HG02798 (cell line): ENCODE measurements at regions not wholly inside any gene's neighbourhood (a gene's known extent, or its start where the extent isn't known, plus 50 kb on each side); places are given as distances from the start of the nearest gene placed in this dataset.
A peak's percentile ranks its signal among the peaks of the same experiment; 100 is the strongest.

ENCODE experiments used
- ATAC-seq: cut with Tn5 transposase; IDR thresholded peaks from one replicate; pipeline ENCODE4 v1.9.1; 2021; ENCODE audit warnings: mild to moderate bottlenecking; ENCODE audit not compliant: unreplicated experiment, poor library complexity

DNA sequence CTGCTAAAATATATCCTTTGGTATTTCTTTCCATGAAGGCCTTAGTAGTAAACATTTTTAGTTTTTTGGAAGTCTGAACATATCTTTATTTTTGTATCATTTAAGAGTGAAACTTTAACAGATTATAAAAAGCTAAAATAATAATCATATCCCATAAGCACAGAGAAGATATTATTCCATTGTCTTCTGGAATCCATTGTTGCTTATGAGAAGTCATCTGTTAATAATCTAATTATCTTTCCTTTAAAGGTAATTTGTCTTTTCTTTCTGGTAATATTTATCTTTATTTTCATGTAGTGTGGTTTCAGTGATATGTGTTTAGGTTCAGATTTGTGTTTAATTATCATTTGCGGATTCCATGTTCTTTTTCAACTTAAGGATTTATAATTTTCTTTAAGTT, 261.7 kb downstream of the MSRB3 start:
- ATAC-seq, result no peak

DNA sequence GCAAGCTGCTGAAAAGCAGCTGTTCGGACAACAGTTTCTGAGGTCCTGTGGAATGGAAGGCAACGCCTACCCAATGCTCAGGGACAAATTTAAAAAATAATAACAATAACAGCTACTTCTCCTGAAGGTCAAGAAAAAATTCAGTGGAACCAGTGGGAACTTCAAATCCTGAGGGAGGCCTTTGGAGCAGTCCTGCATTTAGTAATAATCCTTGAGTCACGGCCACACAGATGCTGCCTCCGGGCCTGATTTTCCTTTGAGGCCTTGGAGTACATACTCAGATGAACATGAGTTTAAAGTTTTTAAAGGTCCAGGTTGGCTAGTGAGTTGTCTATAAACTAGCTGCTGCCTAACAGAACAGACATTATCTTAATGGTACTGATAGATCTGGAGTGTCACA, 268.0 kb downstream of the MSRB3 start:
- ATAC-seq, result no peak

- ATAC-seq, result peak; percentile 100
Observed at GRCh38 chr12:65556676-65557437, 267.4 kb upstream of the HMGA2 start.

DNA sequence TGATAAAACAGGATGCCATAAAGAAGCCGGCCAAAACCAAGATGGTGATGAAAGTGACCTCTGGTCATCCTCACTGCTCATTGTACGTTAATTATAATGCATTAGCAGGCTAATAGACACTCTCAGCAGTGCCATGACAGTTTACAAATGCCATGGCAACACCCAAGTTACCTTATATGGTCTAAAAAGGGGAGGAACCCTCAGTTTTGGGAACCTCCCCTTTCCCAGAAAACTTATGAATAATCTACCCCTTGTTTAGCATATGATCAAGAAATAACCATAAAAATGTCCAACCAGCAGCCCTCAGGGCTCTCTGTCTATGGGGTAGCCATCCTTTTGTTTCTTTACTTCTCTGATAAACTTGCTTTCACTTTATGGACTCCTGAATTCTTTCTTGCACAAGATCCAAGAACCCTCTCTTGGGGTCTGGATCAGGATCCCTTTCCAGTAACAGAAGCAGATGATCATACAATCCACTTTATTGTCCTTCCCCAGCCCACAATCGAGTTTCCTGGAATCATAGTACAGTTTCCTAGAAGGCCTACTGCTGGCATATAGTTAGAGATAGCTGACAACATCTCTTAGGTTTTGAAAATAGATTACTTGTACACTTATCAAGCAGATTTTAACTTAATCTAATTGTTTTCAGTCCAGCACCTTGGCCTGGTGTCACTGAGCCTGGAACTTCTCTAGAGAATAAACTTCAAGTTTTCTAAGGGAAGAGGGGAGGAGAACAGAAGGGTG, 266.7 kb upstream of the HMGA2 start:
- no peak for ATAC-seq

DNA sequence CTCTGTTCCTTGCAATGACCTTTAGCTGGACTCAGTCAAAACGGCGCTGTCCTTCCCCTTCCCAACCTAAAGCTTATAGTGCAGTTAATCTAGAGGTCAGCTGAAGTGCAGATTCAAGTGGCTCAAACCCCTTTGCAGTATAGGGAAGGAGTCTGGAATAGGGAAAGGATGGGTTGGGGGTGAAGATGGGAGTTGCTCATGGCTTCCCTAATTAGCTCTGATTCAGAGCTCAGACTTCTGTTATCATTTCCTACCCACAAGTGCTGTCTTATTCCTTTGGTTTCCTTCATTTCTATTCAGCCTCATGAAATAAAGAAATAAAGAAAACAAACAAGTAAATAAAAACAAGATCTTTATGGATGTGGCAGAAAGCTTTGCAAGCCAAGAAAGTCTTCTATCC, 264.0 kb upstream of the HMGA2 start:
- ATAC-seq, result no peak

GRCh38 chr12:65561798-65562382, 262.4 kb upstream of the HMGA2 start:
- ATAC-seq, result no peak

GRCh38 chr12:65565601-65566560, 258.4 kb upstream of the HMGA2 start:
- no peak for ATAC-seq

DNA sequence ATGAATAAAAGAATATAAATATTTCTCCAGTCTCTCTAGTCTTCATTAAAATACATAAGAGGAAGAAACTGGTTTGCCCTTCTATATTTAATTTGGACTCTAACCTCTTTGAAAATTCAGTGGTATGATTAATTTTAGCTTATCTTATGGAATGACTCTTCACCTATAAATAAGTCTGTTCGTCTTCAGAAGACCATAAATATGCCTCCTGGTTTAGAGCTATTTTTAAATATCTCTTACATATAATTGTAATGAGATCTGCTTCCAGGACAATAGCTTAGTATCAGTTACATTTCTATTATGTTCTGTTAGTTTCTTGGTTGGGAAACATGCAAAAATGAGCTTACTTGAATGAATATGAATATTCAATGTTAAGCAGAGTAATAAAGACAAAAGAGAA, 257.5 kb upstream of the HMGA2 start:
- no peak for ATAC-seq

- no peak for ATAC-seq
Observed at GRCh38 chr12:65567820-65568219, 256.5 kb upstream of the HMGA2 start.

DNA sequence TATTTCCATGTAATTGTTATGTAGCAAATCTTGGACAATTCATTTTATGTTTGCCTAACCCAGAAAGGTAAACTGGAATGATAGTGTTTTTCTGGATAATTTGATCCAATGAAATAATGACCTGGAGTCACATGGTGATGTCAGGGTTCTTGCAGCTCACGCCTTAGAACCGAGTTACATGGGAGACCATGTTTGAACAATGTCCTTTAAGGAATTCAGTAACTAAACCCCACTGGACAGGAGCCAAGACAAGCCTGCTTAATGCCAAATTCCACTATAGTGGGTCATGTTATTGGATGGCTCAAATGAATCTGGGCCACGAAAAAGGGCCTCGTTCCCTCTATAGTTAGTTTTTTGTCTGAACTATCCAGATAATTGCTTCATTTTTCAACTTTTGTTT, 255.8 kb upstream of the HMGA2 start:
- no peak for ATAC-seq

- ATAC-seq, result no peak
Observed at GRCh38 chr12:65570451-65571130, 253.7 kb upstream of the HMGA2 start.

DNA sequence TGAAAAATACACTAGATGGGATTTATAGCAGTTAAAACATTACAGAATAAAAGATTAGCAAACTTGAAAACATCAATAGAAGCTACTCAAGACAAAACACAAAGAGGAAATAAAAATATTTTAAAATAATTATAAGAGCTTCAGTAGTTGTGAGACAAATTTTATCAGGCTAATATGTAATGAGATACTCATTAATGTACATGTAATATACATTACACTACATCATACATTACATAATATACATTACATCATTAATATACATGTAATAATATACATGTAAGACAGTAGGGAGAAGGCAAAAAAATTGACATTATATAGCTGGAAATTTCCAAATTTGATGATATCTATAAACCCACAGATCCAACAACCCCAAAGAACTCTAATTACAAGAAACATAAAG, 249.4 kb upstream of the HMGA2 start:
- ATAC-seq, result no peak

DNA sequence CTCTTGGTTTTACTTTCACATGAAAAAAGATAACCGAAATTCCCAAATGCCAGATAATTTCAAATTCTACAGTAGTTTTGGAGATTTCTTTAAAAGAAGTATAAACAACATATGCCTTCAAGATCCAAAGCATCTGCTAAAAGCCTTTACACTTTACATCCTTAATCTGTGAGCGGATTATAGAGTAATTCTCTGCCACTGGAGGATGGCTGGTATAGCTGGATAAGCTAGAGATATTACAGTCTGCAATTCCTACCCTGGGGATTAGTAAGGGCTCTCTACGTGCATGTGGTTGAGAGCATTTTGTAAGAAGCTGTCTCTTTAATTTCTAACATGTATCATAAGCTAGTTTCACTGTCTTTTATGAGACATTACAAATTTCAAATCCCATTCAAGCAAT, 240.3 kb upstream of the HMGA2 start:
- ATAC-seq, result no peak

DNA sequence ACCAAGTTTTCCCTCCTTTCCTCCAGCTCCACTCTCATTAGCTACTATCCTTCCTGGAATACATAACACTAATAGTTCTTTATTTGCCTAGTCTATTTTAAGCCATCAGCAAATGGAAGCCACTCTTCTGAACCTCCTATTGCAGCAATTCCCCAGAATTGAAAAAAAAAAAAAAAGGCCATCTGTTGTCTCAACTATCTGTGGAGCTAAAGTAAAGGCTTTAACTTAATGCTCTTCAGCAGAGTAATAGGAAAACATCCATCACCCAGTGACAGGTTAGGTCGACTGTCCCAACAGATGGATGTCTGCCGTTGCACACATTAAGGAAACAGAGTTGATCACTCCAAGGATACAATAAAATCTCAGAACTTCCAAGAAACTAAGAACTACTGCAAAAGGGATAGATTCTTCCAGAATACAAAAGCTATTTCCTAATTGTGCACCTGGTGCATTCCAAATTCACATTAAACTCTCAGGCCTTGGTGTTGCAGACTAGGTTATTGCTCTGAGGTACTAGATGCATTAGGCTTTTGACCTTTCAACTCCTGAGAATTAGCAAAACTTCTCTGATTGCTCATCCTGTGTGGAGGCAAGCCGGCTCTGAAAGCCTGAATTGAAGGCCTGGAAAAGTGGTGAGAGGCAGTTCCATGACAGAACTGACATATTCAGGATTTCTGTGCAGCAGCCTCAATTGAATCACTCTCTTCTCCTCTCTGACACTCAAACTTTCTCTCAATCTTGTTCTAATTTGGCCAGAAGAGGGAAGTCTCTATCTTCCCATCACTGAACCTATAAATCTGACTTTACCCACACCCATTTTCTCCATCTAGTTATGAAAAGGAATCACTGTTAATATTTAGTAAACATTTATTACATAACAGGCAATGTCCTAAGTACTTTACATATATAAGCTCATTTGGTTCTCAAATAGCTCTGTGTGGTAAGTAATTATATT, 238.4 kb upstream of the HMGA2 start:
- no peak for ATAC-seq

DNA sequence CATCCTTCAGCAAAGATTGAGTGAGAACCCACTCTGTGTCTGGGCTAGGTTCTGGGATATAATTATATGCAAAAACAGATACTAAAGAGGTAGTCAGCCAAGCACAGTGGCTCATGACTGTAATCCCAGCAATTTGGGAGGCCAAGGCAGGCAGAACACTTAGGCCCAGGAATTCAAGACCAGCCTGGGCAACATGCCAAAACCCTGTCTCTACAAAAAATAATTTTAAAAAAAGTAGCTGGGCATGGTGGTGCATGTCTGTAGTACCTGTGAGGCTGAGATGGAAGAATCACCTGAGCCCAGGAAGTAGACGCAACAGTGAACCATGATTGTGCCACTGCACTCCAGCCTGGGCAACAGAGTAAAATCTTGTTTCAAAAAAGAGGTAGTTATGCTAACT, 237.5 kb upstream of the HMGA2 start:
- ATAC-seq, result no peak

- no peak for ATAC-seq
Observed at GRCh38 chr12:65590318-65590717, 234.0 kb upstream of the HMGA2 start.

DNA sequence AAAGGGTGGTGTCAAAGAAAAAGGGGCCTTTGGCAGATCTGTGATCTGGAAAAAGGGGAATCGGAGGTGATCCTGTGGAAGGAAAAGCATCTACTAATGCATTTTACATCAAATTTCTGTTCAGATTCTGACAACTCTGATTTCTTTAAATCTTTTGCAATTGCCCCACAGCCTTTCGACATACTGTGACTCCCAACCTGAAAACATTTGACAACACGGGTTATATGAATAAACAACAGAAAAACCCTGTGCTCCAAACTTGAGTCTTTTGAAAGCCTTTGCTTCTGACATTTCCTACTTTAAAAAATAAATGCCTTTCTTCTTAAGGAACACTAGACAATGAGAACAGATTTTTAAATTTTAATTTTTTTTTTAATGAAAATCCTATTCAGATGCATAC, 231.9 kb upstream of the HMGA2 start:
- no peak for ATAC-seq

GRCh38 chr12:65593239-65593701, 231.0 kb upstream of the HMGA2 start:
- no peak for ATAC-seq

DNA sequence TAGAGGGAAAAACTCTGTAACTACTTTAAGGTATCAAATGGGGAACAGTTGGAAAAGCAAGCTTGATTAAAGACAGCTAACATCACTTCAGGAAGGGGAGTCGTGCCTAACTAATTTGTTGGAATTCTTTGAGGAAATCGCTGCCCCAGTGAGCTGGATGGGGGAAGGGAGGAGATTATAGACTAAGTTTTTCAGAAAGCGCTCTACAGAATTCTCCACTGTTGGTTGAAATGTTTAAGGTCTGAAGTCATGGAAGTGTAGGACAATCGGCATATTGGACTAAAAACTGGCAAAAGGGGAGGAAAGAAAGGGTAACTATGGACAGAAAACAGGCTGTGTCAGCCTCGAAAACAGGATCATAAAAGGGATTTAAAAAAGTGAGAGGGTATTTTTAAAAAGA, 229.9 kb upstream of the HMGA2 start:
- ATAC-seq, result no peak
